ENCODE measurements at regions not wholly inside any gene's neighbourhood (a gene's known extent, or its start where the extent isn't known, plus 50 kb on each side); places are given as distances from the start of the nearest gene placed in this dataset.

- TF ChIP-seq CTCF (IDR thresholded peaks at IDR 0.05) (no peak), ZFX (IDR thresholded peaks at IDR 0.05; ENCODE audit: borderline replicate concordance) (no peak)
Measured at GRCh38 chr13:21826214-21827015, 155.5 kb downstream of the FGF9 start.

Data from 22Rv1 (cell line).